ENCODE measurements at regions not wholly inside any gene's neighbourhood (a gene's known extent, or its start where the extent isn't known, plus 50 kb on each side); places are given as distances from the start of the nearest gene placed in this dataset.

DNA sequence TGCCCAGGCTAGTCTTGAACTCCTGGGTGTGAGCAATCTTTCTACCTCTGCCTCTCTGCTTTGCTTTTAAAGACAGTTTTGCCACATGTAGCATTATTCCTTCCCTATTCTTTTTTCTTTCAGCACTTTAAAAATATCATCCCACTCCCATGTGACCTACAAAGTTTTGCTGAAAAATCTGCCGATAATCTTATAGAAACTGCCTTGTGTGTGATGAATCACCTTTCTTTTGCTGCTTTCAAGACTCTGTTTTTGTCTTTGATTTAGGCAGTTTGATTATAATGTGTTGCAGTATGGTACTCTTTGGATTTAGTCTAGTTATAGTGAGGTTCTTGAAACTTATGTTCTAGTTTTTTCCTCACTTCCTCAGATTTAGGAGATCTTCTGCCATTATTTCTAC lies 142.0 kb upstream of the KIF2B start:
- TF ChIP-seq, protein P1, sequence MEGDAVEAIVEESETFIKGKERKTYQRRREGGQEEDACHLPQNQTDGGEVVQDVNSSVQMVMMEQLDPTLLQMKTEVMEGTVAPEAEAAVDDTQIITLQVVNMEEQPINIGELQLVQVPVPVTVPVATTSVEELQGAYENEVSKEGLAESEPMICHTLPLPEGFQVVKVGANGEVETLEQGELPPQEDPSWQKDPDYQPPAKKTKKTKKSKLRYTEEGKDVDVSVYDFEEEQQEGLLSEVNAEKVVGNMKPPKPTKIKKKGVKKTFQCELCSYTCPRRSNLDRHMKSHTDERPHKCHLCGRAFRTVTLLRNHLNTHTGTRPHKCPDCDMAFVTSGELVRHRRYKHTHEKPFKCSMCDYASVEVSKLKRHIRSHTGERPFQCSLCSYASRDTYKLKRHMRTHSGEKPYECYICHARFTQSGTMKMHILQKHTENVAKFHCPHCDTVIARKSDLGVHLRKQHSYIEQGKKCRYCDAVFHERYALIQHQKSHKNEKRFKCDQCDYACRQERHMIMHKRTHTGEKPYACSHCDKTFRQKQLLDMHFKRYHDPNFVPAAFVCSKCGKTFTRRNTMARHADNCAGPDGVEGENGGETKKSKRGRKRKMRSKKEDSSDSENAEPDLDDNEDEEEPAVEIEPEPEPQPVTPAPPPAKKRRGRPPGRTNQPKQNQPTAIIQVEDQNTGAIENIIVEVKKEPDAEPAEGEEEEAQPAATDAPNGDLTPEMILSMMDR (conservative IDR thresholded peaks at IDR 0.05 in 1 of 2, IDR thresholded peaks at IDR 0.05 in 1 of 2; ENCODE audit: low read depth in 1 of 2, low read length in 2 of 2) = no peak
- no peak for TF ChIP-seq EZH2 (IDR thresholded peaks at IDR 0.05; ENCODE audit: low read length, missing control alignments)
